Endothelial cell of umbilical vein (primary cell): ENCODE measurements at regions not wholly inside any gene's neighbourhood (a gene's known extent, or its start where the extent isn't known, plus 50 kb on each side); places are given as distances from the start of the nearest gene placed in this dataset.

Source experiments
- BruUV-seq: library from RNA; stranded (reverse); fragments of 400-500 nt; replicated peaks from 2 replicates; lab custom pipeline; 2021; lab: Mats Ljungman, UMichigan
- CTCF ChIA-PET: fragments of 300-600, 350-600 bp; sonication (Branson Sonifier 250); formaldehyde crosslinking; loops from one replicate; lab custom pipeline; 2021; ENCODE audit warnings: antibody characterized with exemption, inconsistent platforms; lab: Charles Lee
- POLR2A ChIA-PET: fragments of 300-600, 350-600 bp; sonication (Branson Sonifier 250); formaldehyde crosslinking; loops from one replicate; lab custom pipeline; 2021; ENCODE audit warnings: antibody characterized with exemption, inconsistent platforms; lab: Charles Lee
- DNase-seq: peaks from one replicate; pipeline ENCODE4 v3.0.0-alpha.2; 2011; ENCODE audit warnings: low read depth, low spot score
- FAIRE-seq: peaks from 2 replicates; lab custom pipeline; 2011; peaks lifted over from hg19 to GRCh38; lab: Jason Lieb, UNC
- H2AFZ ChIP-seq: 2 replicates; pipeline ENCODE4 v1.6.0; 2012; ENCODE audit warnings: low read depth, low read length, control low read depth, inconsistent platforms
- H3K27ac ChIP-seq: 2 replicates; pipeline ENCODE4 v1.5.1; 2011; ENCODE audit warnings: low read depth, mild to moderate bottlenecking, control low read depth, low read length, moderate library complexity; ENCODE audit not compliant: insufficient read depth
- H3K27me3 ChIP-seq, 2 experiments: 2 replicates each; pipeline versions ENCODE4 v1.6.0 to v1.6.1; 2011; ENCODE audit warnings: low read length in 2 of 2, mixed read lengths in 1 of 2; ENCODE audit not compliant: control insufficient read depth in 2 of 2, insufficient read depth in 2 of 2
- H3K36me3 ChIP-seq, 2 experiments: 2 replicates in 1 of 2; 3 replicates in 1 of 2; pipeline ENCODE4 v1.5.1; 2011; ENCODE audit warnings: low read length in 2 of 2, mild to moderate bottlenecking in 1 of 2, moderate library complexity in 1 of 2; ENCODE audit not compliant: control insufficient read depth in 2 of 2, insufficient read depth in 2 of 2; ENCODE audit errors: extremely low read depth in 1 of 2
- H3K4me1 ChIP-seq: 3 replicates; pipeline ENCODE4 v1.5.1; 2011; ENCODE audit warnings: mild to moderate bottlenecking, low read length; ENCODE audit not compliant: control insufficient read depth, insufficient read depth; ENCODE audit errors: extremely low read depth
- H3K4me2 ChIP-seq: 2 replicates; pipeline ENCODE4 v1.6.1; 2011; ENCODE audit warnings: low read length, control low read depth, mixed read lengths; ENCODE audit not compliant: insufficient read depth
- H3K4me3 ChIP-seq, 3 experiments: fragments of 200-600 bp in 1 of 3; sonication (generic), shearing (Covaris generic) in 1 of 3; replicated peaks in 1 of 3; 2 replicates each; pipeline ENCODE4 v1.5.1; 2011 to 2016; ENCODE audit warnings: control low read depth in 3 of 3, low read length in 3 of 3, mild to moderate bottlenecking in 2 of 3, inconsistent platforms in 1 of 3, low read depth in 1 of 3, moderate library complexity in 1 of 3; ENCODE audit not compliant: insufficient read depth in 1 of 3
- H3K79me2 ChIP-seq: 2 replicates; pipeline ENCODE4 v1.6.0; 2012; ENCODE audit warnings: low read length, inconsistent platforms; ENCODE audit not compliant: control insufficient read depth, insufficient read depth
- H3K9ac ChIP-seq: replicated peaks from 2 replicates; pipeline ENCODE3; 2011; ENCODE audit warnings: low read length, control low read depth; ENCODE audit not compliant: insufficient read depth; ENCODE audit errors: extremely low read depth
- H3K9me1 ChIP-seq: replicated peaks from 3 replicates; pipeline ENCODE4 v1.6.0; 2011; ENCODE audit warnings: mild to moderate bottlenecking, low read length; ENCODE audit not compliant: control insufficient read depth, insufficient read depth; ENCODE audit errors: extremely low read depth
- H3K9me3 ChIP-seq: replicated peaks from 2 replicates; pipeline ENCODE4 v1.5.1; 2012; ENCODE audit warnings: low read length, inconsistent platforms; ENCODE audit not compliant: control insufficient read depth, insufficient read depth
- H4K20me1 ChIP-seq: replicated peaks from 2 replicates; pipeline ENCODE3; 2011; ENCODE audit warnings: mild to moderate bottlenecking, low read length; ENCODE audit not compliant: control insufficient read depth, insufficient read depth; ENCODE audit errors: extremely low read depth
- EZH2 ChIP-seq: IDR thresholded peaks from 2 replicates; pipeline ENCODE4 v1.6.1; 2012; ENCODE audit warnings: borderline replicate concordance, low read depth, mild to moderate bottlenecking, moderate library complexity, low read length, inconsistent platforms; ENCODE audit not compliant: severe bottlenecking
- FOS ChIP-seq: IDR thresholded peaks from 2 replicates; pipeline ENCODE4 v1.6.1; 2011; ENCODE audit warnings: mild to moderate bottlenecking, low read length, moderate library complexity, borderline replicate concordance; ENCODE audit not compliant: insufficient read depth
- GATA2 ChIP-seq: IDR thresholded peaks from 2 replicates; pipeline ENCODE4 v1.7.0; 2011; ENCODE audit warnings: low read depth, mild to moderate bottlenecking, moderate library complexity, mixed read lengths, low read length; ENCODE audit not compliant: insufficient read length, insufficient read depth
- JUN ChIP-seq: IDR thresholded peaks from 2 replicates; pipeline ENCODE4 v1.6.1; 2011; ENCODE audit warnings: borderline replicate concordance, low read depth; ENCODE audit not compliant: insufficient read length, insufficient read depth
- MYC ChIP-seq: IDR thresholded peaks from one replicate; pipeline ENCODE4 v1.6.1; 2011; ENCODE audit warnings: mild to moderate bottlenecking, low read depth, low read length
- POLR2A ChIP-seq: IDR thresholded peaks from 2 replicates; pipeline ENCODE4 v1.6.1; 2012; ENCODE audit warnings: low read depth, mild to moderate bottlenecking, control low read depth, low read length
- POLR2AphosphoS5 ChIP-seq: IDR thresholded peaks from 2 replicates; pipeline ENCODE4 v1.6.1; 2012; ENCODE audit warnings: low read depth, mild to moderate bottlenecking, control low read depth, low read length, moderate library complexity; ENCODE audit not compliant: insufficient read depth
- dilution Hi-C: fragments of 300-500 bp; cut with MboI; formaldehyde crosslinking; loops from one replicate; pipeline ENCODE4 v1.15.0; 2019; ENCODE audit warnings: low sequenced_read_pairs; ENCODE audit not compliant: extremely low pct_ligation_motif_present
- intact Hi-C: fragments of 100-400 bp; cut with micrococcal nuclease; formaldehyde crosslinking; loops from one replicate; pipeline ENCODE4 v1.10.0; 2022
- TF ChIP-seq, protein P1 (sequence below): IDR thresholded peaks from 2 replicates; pipeline ENCODE4 v1.6.1; 2011; ENCODE audit not compliant: insufficient read depth, insufficient read length
- TF ChIP-seq, protein P2 (sequence below), 2 donors: IDR thresholded peaks; 1 replicate in 1 of 2; 2 replicates in 1 of 2; pipeline ENCODE4 v1.5.1; 2011; ENCODE audit warnings: low read length in 2 of 2, mild to moderate bottlenecking in 2 of 2, moderate library complexity in 2 of 2, control low read depth in 1 of 2, inconsistent platforms in 1 of 2, low read depth in 1 of 2; ENCODE audit not compliant: insufficient read depth in 1 of 2; ENCODE audit errors: extremely low read depth in 1 of 2

DNA sequence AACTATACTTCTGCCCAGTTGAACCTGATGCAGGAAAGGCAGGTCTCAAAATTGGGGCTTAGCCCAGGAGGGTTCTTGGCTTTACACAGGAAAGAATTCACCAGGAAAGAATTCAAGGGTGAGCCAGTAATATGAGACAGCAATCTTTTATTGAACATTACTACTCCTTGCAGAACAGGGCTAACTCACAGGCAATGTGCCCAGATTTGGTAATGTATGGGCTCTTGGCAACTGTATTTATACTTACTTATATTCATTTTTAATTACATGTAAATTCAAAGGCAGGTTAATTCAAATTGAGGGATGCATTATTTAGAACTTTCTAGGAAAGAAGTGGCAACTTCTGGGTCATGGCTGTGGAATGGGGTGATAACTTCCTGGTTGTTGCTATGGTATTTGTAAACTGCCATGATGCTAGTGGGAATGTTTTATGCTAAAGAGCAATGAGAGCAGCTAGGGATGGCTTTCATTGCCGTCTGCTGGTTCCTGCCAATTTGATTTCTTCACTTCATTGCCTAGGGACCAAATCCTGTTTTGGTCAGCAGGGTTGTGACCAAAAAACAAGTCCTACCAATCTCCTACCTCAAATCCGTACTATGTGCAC lies 107.5 kb downstream of the CHRM3 start:
- POLR2A ChIA-PET: no interaction called here
- FAIRE-seq (no peak), DNase-seq (no peak)
- no peaks in the 10 kb centered on the region for H4K20me1 ChIP-seq
- H3K4me2 ChIP-seq: no peak overlapping the region
- H3K4me3 ChIP-seq: no peak overlapping the region
- no peak overlapping the region for H3K9ac ChIP-seq
- CTCF ChIA-PET: no interaction called here
- no peaks in the 10 kb centered on the region for H3K36me3 ChIP-seq
- H2AFZ ChIP-seq: no peak overlapping the region
- H3K9me1 ChIP-seq: no peaks in the 10 kb centered on the region
- H3K9me3 ChIP-seq: peaks cover 6% of the 10 kb centered on the region
- no peaks in the 10 kb centered on the region for H3K27me3 ChIP-seq
- H3K27ac ChIP-seq: no peak overlapping the region
- no peaks in the 10 kb centered on the region for H3K4me1 ChIP-seq
- dilution Hi-C loops (no loop called here), intact Hi-C loops (no loop called here)
- no TSS peak for BruUV-seq
- H3K79me2 ChIP-seq: no peaks in the 10 kb centered on the region
- TF ChIP-seq EZH2 (no peak), JUN (no peak), FOS (no peak), MYC (no peak), POLR2AphosphoS5 (no peak), POLR2A (no peak), GATA2 (no peak)
- TF ChIP-seq, protein P1, sequence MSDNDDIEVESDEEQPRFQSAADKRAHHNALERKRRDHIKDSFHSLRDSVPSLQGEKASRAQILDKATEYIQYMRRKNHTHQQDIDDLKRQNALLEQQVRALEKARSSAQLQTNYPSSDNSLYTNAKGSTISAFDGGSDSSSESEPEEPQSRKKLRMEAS: no peak
- TF ChIP-seq, protein P2, sequence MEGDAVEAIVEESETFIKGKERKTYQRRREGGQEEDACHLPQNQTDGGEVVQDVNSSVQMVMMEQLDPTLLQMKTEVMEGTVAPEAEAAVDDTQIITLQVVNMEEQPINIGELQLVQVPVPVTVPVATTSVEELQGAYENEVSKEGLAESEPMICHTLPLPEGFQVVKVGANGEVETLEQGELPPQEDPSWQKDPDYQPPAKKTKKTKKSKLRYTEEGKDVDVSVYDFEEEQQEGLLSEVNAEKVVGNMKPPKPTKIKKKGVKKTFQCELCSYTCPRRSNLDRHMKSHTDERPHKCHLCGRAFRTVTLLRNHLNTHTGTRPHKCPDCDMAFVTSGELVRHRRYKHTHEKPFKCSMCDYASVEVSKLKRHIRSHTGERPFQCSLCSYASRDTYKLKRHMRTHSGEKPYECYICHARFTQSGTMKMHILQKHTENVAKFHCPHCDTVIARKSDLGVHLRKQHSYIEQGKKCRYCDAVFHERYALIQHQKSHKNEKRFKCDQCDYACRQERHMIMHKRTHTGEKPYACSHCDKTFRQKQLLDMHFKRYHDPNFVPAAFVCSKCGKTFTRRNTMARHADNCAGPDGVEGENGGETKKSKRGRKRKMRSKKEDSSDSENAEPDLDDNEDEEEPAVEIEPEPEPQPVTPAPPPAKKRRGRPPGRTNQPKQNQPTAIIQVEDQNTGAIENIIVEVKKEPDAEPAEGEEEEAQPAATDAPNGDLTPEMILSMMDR (IDR thresholded peaks at IDR 0.05; ENCODE audit: extremely low read depth in 1 of 2, insufficient read depth in 1 of 2, low read depth in 1 of 2, low read length in 2 of 2): no peak
